HG02623 (cell line): ENCODE measurements at regions not wholly inside any gene's neighbourhood (a gene's known extent, or its start where the extent isn't known, plus 50 kb on each side); places are given as distances from the start of the nearest gene placed in this dataset.
"Not testable (repeated sequence)": the region's sequence is repeated elsewhere in the genome, so short reads cannot be mapped to it uniquely, and the experiment has no call there.

ENCODE experiments used
- ATAC-seq: cut with Tn5 transposase; IDR thresholded peaks from one replicate; pipeline ENCODE4 v1.9.1; 2021; ENCODE audit warnings: moderate library complexity; ENCODE audit not compliant: unreplicated experiment

DNA sequence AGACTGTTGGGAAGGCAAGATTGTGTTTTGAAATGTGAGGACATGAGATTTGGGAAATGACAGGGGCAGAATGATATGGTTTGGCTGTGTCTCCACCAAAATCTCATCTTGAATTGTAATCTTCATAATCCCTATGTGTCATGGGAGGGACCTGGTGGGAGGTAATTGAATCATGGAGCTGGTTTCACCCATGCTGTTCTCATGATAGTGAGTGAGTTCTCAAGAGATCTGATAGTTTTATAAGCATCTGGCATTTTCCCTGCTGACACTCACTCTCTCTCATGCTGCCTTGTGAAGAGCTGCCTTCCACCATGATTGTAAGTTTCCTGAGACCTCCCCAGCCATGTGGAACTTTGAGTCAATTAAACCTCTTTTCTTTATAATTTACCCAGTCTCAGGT is 406.2 kb downstream of the KIF20B start:
- ATAC-seq, result not testable (repeated sequence)

DNA sequence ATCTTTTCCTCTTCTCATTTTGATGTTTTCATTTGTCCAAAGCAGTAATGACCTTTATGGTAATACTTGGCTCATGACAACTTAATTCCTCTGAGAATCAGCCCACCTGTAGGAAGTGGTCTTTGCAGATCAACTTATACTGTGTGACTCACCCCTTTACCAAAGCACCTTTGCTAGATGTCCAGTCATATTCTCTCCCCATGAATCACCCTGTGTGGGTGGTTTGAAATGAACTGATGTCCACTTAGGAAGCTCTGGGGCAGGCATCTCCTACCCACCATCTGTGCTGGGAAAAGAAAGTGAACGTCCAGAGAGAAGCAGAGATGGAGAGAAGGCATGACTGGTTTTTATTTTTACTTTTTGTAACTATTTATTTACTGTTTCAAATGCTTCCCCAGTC is 410.3 kb downstream of the KIF20B start:
- no peak for ATAC-seq

DNA sequence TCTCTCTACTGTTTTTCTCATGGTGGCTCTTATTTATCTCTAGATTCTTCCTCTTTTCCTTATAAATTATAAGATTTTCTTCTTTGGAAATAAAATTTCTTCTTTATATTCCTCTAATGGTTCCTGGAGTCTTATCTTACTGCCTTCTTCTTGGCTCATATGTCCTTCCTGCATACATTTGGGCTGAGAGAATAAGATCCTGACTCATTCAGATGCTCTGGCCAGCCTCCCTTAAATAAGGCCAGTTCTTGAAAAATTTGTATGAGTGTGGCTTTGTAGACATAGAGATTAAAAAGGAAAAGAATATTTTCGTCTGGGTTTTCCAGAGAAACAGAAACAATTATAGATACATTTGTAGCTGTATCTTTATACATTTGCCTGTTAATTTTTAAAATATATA is 411.3 kb downstream of the KIF20B start:
- ATAC-seq, result no peak

DNA sequence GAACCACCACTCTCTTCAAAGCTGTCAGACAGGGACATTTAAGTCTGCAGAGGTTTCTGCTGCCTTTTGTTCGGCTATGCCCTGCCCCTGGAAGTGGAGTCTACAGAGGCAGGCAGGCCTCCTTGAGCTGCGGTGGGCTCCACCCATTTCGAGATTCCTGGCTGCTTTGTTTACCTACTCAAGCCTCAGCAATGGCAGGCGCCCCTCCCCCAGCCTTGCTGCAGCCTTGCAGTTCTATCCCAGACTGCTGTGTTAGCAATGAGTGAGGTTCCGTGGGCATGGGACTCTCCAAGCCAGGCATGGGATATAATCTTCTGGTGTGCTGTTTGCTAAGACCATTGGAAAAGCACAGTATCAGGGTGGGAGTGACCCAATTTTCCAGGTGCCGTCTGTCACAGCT is 417.2 kb downstream of the KIF20B start:
- not testable (repeated sequence) for ATAC-seq

DNA sequence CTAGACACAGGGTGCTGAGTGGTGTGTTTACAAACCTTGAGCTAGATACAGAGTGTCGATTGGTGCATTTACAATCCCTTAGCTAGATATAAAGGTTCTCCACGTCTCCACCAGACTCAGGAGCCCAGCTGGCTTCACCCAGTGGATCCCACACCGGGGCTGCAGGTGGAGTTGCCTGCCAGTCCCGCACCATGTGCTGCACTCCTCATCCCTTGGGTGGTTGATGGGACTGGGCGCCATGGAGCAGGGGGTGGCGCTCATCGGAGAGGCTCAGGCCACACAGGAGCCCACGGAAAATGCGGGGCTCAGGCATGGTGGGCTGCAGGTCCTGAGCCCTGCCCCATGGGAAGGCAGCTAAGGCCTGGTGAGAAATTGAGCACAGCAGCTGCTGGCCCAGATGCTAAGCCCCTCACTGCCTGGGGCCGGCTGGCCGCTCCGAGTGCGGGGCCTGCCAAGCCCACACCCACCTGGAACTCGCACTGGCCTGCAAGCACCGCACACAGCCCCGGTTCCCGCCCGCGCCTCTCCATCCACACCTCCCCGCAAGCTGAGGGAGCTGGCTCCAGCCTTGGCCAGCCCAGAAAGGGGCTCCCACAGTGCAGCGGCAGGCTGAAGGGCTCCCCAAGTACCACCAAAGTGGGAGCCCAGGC is 418.4 kb downstream of the KIF20B start:
- not testable (repeated sequence) for ATAC-seq

DNA sequence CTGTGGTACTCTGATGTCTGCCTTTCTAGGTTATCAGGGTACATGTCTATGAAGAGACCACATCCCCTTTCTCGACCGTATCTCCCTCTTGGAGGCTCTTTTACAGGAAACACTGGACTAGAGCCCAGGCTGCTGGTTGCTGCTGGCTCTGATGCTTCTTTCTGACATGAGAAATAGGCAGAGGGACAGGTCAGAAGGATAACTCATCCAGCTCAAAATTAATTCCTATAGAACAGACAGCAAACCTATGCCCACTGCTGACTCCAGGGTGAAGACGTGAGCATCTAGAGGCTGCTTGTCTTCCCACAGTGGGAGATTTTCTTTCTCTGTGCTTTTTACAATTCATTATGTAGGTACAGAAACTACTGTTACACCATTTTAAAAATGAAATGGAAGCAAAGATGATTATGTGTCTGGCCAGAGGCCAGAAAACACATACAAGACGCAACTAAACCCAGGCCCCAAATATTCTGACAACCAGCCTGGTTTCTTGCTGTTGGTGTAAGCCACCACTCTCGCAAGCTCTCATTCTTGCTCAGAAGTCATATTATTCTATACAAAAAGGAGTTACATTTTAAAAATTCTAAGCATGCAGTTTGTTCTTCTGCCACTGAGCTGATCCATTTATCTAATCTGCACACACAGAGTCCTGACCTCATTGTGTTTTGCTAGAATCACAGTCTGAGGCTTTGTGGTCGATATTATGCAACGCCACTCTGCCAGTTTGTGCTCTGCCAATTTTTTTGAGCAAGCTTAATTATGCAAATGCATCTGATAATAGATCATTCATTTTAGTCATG is 424.3 kb downstream of the KIF20B start:
- no peak for ATAC-seq

DNA sequence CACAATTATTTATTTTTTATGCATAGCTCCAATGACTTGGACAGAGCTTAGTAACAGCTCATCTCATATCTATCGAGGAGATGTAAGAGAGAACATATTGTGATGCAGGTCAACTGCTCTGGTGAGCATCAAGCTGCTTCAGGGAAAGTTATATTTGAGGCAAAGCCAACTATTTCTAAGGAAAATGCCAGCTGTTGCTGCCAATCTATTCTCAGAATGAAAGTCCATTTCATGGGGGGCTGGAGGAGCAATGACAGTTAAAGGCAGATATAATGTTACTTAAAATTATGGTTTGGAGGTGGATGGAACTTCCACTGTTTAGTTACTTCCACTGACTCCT is 424.8 kb downstream of the KIF20B start:
- no peak for ATAC-seq

DNA sequence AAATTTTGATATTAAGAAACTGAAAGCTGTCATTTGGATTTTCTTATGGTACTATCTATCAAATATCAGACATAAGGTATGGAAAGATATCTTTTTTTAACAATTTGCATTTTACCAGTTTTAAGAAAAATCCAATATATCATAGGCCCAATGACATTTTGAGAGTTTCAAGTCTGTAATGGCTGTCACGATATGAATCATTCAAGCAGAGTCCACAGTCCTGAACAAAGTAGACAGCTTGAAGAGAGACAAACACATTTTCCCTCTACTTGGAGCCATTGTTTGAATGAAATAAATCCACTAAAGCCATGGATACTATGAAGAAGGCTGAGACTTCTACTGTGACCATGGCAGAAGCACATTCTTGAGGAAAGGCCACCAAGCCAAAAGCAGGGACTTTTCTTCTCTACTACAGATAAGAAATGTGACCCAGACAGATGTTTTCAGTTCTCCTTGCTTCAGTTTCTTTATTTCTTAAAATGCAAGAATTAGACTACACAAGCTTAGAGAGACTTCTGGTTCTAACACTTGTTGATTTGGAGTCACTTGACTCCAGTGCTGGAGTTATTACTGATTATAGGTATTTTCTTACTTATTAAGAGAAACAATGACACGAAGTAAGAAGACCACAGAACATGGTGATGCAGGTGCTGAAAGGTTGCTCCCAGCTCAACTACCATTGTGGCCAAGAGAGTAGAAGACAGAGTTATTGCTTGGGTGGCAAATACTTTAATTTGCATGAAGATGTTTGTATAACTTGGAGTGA is 429.1 kb downstream of the KIF20B start:
- peak; percentile 53 for ATAC-seq

DNA sequence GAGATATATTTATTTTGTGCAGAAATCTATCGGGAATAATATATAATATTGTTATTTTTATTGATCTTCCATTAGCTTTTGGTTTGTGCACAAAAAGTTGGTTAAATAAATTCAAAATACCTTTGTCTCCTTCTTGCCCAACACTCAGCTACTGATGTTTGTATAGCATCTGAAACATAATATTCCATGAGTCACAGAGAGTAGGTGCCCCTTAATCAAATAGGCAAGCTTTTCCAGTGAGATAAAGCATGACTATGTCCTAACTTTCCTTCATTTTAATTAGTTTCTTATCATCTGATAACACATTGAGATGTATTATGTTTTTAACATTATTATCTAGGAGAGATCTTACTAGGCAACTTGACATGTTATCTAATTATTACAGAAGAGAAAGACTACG is 432.2 kb downstream of the KIF20B start:
- no peak for ATAC-seq

DNA sequence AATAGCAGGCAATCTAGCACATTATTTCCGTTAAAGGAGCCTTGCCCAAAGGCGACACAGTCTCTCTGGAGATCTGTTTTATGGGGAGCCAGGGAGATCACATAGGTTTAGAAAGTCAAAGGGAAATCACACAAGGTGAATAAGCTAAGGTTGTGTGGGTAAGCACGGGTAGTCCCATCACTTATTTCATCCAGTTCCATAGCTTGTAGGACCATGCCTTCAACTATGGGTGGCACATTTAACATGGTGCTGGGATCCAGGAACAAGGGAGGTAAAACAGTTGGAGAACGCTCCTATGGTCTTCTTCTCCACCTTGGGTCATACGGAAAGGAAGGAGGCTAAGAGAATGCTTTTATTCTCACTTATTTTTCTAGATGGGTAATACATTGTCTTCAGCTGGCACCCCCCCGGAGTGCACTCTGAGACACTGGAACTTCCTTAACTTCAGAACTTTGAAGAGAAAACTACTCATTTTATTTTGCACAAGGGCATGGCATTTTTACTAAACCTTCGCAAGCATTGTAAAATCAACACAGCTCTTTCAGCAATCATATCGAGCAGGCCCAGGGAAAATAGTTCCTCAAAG is 435.4 kb downstream of the KIF20B start:
- no peak for ATAC-seq

DNA sequence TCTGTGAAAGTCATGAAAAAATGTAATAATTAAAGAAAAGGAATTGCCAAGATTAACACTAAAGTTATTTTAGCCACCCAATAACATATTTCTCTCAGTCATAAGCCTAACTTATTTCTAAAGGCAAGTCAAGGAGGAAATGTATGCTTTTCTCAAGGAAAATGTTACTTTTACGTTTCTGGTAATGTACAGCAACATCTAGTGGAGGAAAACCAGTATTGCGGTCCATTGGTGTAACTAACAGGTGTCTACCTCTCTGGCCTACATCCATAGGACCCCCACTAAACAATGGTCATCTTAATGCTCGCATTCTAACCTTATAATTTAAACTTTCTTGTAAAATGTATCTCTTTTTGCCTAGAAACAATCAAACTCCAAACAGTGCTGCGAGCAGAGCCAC is 437.5 kb downstream of the KIF20B start:
- ATAC-seq, result no peak

DNA sequence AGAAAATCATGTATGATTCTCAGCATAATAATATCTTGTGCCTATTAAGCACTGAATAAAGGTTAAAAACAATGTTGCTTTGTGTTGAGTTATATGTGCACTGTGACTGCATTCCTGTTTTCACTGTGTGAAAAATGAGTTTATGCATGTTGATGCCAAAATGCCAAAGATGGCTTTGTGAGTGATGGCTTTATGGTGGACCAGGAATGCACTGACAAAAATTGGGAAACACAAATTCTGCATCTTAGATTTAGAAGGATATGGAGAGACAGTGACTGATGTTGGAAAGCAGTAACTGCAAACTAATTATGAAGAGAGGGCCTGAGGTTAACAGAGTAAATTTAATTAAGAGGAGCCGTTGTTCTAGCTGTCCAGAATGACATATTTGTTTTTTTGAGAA is 440.4 kb downstream of the KIF20B start:
- ATAC-seq, result no peak

DNA sequence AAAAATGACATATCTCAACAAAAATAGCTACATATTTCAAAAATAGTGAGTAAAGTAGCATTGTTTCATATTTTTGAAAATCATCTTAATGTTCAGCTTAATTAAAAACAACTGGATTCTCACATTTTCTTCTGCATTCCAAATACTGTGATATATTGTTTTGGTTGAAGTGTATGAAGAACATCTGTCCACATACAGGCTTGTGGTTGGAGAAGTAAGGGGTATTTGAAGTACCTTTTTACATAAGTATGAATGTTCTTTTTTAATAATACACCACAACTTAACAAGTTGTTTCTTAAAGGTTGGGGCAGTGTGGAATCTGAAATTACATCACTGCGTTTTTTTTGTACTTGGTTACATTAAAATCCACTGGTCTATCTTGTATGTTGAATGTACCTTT is 442.5 kb downstream of the KIF20B start:
- no peak for ATAC-seq

DNA sequence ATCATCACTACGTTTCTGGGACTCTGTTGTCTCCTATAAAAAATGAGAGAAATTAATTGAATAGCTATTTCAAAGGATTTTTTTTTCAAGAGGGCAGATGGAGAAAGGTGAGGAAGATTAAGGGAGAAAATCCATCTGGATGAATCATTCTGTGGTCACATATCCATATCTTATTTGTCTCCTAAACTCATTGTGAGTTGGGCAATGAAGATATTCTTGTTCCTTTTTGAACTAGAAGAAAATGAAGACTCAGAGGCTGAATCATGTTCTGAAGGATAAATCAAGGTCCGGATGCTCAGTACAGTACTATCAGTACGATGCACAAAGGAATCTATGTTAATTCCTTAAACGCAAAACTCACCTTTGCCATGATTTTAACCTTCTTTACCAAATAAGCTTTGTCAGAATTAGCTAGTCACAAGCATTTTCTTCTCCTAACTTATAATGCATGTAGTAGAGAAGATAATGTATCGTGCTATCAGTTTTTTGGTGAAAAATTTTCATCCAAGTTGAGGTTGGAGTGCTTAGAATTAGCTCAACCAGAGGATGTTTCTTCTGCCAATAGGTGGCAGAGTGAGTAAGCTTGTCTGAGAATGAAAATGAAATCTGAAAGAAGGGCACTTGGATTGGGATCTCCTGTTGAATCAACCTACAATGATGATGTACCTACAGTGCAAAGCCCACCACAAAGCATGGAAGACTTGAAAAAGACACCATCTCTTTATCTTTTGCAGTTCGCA is 446.9 kb downstream of the KIF20B start:
- ATAC-seq, result no peak

DNA sequence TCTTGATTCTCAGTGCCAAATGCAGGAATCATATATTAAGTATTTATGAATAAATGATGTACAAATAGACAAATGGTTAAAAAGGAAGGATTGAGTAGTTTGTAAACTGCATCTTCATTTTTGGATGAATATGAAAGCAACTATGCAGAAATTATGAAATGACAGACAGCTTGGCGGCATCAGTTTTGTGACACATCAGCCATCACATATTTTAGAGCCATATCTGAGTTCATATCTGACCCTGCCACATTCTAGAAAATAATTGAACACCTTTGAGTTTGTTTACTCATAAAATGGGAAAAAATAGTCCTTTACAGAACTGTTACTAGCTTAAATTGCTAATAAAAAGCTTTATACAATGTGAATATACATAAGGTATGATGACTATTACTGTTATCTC is 448.2 kb downstream of the KIF20B start:
- ATAC-seq, result no peak

DNA sequence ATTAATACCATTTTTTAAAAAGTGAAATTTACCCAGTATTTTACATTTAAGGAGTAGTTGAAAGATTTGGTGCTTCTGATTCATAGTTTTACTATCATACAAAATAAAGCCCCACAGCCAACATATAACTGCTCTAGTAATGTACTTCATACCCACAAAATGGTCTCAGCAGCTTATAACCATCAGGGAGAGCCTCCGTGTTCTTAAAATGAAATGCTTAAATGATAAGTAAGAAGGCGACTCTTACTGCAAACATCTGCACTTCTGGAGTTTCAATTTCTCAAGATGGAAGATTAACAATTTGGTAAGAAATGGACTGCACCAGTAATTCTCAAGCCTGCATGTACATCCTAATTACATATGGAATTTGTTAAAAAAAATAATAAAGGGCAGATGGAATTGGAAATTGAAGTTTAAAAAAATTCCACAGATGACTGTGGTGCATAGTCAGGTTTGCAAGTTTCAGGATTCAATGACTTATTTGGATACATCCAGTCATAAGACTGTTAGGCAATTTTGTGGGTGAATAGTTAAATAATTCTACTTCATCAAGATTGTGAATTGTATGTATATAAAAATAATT is 461.0 kb downstream of the KIF20B start:
- no peak for ATAC-seq

DNA sequence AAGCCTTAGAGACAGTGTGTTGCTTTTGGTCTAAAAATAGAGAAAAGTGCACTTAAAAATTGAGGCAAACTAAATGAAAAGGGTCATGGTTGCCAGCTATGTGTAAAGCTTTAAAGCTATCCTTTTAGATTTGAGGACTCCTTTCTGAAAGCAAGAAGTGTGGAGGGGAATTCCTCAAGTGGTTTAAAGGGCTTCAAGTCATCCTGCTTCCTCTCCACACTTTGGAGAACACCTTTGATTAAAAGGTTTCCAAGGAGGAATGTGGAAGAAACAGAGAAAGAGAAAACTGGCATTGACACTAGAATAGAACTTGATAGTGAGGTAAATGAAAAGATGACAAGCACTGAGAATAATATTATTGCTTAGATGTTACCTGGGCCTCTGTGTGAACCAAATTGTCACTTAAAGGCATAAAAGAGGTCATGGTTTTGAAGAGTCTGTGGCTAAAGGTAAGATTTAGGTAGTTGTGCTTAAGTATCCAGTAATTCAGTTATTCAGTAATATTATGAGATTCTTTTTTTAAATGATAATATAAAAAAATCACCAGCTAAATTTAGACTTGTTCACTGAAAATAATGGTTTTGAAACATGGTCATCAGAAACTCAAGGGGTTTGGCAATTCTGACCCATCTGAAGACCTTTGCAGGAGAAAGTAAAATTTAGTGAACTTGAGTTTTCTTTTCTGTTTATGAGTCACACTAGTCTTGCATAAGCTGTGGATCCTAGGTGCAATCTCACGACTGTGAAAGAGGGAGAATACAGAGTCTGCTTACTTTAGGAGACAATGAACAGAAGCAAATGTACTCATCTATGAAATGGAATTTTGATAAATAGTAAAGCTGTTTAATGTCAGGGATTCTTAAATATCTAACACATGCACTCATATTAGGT is 466.0 kb downstream of the KIF20B start:
- peak; percentile 53 for ATAC-seq

DNA sequence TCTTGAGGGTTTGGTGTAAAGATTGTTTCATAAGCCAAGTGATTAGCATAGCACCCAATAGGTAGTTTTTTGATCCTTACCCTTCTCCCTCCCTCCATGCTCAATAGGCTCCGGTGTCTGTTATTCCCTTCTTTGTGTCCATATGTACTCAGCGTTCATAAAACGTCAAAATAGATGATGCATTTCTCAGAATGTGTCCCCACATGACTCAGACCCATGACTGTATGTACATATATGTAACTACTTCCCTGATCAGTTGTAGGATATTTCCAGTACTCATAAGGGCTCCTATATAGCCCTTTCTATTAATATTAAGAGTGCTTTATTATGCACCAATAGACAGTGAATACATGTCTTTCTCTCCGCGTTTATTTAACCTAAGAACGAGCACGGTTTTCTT is 466.9 kb downstream of the KIF20B start:
- no peak for ATAC-seq

DNA sequence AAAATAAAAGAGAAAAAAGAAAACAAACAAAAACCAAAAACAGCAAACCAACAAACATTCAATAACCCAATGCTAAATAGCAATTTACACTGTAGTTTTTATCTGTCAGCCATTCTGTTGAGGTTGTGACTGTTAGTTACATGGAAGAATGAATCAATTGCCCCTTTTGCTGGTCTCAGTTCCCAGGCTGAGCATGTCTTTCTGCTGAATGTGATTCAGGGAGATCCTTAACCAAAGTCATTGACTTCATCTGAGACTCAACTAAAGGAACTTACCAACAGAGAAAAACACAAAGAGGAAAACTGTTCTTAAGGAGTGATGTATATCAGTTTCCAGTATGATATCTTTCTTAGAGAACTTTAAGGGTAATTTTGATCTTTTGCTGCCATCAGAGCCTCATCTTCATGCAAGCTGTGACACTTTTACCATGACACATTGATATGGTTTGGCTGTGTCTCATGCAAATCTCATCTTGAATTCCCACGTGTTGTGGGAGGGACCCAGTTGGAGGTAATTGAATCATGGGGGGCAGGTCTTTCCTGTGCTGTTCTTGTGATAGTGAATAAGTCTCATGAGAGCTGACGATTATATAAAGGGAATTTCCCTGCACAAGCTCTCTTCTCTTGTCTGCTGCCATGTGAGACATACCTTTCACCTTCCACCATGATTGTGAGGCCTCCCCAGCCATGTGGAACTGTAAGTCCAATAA is 469.8 kb downstream of the KIF20B start:
- ATAC-seq, result no peak
